ENCODE measurements at regions not wholly inside any gene's neighbourhood (a gene's known extent, or its start where the extent isn't known, plus 50 kb on each side); places are given as distances from the start of the nearest gene placed in this dataset.

DNA sequence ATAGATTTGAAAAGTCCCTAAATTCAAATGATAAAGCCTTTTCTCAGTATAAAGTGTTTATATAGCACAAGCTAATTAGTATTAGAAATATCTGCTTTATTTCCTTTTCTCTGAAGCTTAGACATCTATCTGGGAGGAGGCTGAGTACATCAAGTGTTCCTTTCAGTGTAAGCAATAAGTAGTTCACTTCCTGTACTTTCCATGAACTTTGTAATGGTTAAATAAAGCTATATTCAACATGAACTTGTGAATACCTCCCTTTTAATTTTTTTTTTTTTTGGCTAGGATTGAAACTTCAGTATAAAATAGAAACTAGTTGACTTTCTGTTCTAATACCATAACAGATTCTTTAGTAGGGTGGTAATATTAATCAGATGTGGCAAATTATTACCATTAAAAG, 190.9 kb downstream of the CENPW start:
- TF ChIP-seq, protein P1, sequence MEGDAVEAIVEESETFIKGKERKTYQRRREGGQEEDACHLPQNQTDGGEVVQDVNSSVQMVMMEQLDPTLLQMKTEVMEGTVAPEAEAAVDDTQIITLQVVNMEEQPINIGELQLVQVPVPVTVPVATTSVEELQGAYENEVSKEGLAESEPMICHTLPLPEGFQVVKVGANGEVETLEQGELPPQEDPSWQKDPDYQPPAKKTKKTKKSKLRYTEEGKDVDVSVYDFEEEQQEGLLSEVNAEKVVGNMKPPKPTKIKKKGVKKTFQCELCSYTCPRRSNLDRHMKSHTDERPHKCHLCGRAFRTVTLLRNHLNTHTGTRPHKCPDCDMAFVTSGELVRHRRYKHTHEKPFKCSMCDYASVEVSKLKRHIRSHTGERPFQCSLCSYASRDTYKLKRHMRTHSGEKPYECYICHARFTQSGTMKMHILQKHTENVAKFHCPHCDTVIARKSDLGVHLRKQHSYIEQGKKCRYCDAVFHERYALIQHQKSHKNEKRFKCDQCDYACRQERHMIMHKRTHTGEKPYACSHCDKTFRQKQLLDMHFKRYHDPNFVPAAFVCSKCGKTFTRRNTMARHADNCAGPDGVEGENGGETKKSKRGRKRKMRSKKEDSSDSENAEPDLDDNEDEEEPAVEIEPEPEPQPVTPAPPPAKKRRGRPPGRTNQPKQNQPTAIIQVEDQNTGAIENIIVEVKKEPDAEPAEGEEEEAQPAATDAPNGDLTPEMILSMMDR (conservative IDR thresholded peaks at IDR 0.05; ENCODE audit: low read length): no peak
- TF ChIP-seq EZH2phosphoT487 (IDR thresholded peaks at IDR 0.05; ENCODE audit: borderline replicate concordance): no peak
